Stimulated activated CD8-positive, alpha-beta memory T cell treated with anti-CD3 and anti-CD28 coated beads, Interleukin-15, amount 100 ng/mL, for 48 hours (primary cell): ENCODE measurements at regions not wholly inside any gene's neighbourhood (a gene's known extent, or its start where the extent isn't known, plus 50 kb on each side); places are given as distances from the start of the nearest gene placed in this dataset.
"Not testable (repeated sequence)": the region's sequence is repeated elsewhere in the genome, so short reads cannot be mapped to it uniquely, and the experiment has no call there.

Experiments used
- DNase-seq, 2 donors: peaks; one replicate each; pipeline ENCODE4 v3.0.0-alpha.2; 2020; ENCODE audit warnings: low read depth in 2 of 2

GRCh38 chr4:140249351-140249750, 95.4 kb upstream of the MAML3 start:
- no peak for DNase-seq

DNA sequence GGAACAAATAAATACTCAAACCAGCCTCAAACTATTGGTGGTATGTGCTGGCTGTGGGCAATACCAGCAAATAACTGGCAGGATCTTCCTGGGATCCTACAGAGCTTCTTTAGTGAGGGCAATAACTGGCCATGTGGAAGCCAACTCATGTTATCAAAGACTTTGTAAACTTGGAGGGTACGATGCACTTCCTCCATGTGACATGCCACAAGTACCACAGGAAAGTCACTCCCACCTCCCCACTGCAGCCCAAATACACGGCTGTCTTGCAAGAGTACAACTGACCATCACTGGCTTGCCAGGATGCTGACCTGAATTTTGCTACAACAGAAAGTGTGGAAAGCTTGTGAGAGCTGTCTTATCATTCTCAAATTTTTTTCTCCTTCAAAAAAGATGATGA, 93.3 kb upstream of the MAML3 start:
- DNase-seq = no peak

- no peak for DNase-seq
These were observed 92.2 kb upstream of the MAML3 start for GRCh38 chr4:140246216-140246615.

DNA sequence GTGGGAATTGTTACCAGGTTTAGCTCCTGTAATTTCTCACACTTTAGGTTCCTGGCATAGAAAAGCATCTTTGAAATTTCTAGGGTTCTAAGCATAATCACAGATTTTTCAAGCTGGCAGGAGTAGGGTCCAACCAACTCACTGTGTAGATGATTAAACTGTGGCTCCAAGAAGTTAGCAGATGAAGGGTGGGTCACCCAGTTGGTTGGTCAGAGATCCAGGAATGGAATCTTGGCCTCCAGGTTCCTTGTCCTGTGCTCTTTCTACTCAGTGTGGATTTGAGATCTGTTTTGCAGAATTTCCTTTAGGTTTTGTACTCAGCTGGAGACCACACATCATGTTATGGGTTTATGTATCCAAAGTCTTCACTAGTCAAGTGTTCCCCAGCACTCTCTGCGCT, 90.3 kb upstream of the MAML3 start:
- DNase-seq = no peak

GRCh38 chr4:140243278-140243753, 89.3 kb upstream of the MAML3 start:
- DNase-seq = no peak

GRCh38 chr4:140242357-140243277, 88.6 kb upstream of the MAML3 start:
- DNase-seq = no peak

DNA sequence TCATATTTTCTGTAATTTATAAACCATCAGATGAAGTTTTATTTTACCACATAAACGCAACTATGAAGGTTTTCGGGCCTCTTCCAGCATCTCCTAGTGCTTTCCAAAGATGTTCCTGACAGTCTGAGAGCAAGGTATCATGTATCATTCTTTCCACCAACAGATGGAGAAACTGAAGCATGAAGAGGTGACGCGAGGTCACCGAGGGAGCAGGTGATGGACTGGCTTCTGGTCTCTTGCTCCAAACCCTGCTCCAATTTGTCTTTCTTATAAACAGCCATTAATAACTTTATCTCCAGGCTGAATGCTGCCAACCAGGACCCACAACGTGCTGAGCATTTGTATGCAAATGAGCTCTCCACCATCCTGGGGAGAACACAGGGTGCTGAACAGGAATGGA, 86.3 kb upstream of the MAML3 start:
- DNase-seq = no peak

DNA sequence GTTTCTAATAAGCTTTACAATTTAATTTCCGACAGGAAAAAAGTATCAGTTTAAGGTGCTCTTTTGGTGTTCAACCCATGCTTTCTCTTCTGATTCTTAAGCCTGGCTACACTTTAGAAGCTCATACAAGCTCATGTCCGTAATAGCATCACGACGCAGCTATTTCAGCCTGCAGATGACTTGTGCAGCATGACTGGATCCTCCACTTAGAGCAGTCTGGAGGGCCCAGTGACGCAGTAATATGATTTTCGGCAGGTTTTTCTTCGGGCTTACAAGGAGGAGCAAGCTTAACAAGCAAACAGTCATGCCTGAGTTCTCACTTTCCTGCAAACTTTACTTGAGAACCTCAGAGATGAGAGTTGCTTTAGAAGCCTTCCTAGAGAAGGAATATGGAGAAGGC, 85.3 kb upstream of the MAML3 start:
- no peak for DNase-seq

DNA sequence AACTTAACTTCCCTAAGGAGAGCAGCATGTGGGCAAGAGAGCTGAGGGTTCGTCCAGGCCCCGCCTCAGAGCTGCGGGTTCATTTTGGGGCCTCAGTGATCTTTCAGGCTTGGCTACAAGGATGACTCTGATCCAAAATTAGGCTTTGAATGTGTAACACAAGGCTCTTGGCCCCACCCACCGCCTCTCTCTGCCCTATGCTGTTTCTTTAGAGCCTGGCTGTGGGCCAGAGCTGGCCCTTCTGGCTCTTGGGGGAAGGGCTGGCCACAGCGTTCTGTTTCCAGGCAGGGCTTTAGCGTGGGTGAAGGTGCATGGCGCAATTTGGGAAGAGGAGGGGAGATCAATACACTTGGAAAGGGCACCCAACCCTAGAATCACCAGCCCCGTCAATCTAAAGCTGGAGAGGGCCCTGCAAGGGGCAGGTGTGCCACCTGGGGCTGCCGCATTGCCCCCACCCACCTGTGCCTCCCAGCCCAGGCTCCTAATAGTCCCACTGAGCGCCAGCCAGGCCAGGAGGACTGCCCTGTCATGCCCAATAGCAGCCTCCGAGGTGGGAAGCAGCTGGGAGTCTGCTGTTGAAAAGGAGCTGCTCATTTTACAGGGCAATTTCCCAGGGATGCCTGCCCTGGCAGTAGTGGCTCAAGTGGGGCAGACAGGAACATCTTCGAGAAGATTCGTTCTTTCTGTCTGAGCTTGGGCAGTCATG, 84.5 kb upstream of the MAML3 start:
- DNase-seq = no peak

DNA sequence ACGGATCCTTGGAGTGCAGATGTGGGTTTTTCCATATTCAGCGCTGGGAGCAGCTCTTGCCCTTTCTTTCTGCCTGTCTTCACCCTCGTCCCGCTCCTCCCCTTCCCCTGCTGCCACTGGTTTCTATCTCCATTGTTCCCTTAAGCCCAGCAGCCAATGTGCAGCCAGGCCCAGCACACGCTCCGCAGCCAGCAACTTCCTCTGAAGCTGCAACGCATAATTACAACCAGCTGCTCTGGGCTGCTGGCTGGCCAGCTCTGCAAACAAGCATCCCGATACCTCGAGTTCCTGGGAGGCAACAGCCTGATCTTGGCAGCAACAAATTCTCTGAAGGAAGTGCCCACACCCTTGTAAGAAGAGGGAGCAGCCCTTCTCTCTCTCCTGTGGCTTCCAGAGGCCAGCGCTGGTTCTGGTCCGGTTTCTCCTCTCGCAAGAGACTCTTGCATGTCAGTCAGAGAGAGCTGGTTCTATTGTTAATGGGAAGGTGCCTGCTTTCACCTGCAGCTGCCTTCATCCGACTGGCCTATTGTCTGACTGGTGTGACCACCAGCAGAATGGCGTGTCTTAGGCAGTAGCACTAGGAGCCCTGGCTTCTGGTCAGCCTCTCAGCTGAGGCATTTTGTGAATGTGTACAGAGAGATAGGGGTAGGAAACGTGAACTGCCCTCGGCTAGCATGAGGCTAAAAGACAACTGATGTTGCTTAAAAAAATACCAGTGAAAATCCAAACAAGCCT, 83.8 kb upstream of the MAML3 start:
- no peak for DNase-seq

GRCh38 chr4:140236654-140237169, 82.7 kb upstream of the MAML3 start:
- DNase-seq = no peak

DNA sequence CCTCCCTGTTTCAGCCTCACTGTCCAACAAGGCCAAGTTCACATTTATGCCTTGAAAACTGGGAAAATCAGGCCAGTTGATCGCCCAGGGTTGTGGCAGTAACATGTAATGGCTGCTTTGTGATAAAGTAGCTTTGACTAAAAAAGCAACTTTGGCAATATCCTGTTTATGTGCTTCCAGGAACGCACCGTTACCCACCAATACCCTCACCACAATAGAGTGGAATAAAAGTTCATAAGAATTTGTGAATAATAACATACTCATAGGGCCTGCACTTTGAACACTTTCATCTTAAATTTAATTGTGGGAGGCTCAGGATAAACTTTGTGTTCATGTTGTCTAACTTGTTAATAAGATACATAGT, 80.7 kb upstream of the MAML3 start:
- DNase-seq = no peak

DNA sequence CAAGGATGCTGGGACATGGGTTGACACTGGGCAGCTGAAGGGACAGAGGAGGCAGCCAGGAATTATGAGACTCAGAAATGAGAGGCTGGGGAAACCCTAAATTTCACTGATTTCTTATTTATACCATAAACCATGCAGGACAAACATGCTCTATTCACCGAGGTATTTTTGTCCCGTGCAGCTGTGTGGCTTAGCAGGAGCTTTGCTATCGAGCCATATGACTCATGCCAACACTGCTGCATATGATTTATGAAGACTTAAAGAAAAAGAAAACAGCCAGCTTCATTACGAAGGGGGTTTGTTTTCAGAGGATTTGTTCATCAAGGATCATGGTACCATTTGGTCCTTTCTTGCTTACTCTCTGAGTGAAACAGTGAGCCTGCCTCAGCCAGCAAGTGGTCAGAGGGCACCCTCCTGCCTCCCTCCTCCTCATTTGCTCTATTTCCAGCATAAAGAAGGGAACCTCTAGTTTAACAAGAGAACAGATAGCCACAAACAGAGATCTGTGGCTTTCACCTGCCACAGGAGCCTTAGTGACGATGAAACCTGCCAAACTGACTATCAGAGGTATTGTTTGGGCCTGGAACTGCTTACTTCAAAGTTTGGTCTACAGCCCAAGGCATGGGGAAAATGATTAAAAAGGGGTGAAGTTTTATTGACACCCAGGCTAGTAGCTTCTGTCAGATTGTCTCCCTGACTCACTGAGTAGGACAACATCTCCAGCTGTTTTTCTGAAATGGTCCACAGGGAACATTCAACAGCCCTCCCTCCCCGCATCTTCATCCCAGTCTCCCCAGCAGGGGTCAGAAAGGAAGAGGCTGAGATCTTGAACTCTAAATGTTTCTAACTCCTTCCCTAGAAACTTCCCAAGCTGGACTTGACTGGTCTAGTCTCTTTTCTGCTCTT, 80.1 kb upstream of the MAML3 start:
- DNase-seq = no peak

DNA sequence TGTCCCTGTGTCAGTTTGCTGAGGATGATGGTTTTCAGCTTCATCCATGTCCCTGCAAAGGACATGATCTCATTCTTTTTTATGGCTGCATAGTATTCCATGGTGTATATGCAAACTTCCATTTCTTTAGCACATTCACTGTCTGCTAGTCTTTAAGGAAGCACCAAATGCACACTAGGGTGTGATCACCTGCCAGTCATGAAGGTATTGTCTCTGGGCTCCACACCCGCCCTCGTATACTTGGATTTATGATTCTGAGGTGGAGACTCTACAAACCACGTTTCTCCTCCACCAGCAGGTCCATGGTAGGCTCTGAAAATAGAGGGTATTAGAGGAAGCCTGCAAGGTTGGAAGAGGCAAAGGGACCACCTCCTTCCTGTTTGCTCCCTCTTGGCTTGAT, 75.9 kb upstream of the MAML3 start:
- no peak for DNase-seq

- DNase-seq = no peak
These were observed 73.3 kb upstream of the MAML3 start for GRCh38 chr4:140227286-140227685.

DNA sequence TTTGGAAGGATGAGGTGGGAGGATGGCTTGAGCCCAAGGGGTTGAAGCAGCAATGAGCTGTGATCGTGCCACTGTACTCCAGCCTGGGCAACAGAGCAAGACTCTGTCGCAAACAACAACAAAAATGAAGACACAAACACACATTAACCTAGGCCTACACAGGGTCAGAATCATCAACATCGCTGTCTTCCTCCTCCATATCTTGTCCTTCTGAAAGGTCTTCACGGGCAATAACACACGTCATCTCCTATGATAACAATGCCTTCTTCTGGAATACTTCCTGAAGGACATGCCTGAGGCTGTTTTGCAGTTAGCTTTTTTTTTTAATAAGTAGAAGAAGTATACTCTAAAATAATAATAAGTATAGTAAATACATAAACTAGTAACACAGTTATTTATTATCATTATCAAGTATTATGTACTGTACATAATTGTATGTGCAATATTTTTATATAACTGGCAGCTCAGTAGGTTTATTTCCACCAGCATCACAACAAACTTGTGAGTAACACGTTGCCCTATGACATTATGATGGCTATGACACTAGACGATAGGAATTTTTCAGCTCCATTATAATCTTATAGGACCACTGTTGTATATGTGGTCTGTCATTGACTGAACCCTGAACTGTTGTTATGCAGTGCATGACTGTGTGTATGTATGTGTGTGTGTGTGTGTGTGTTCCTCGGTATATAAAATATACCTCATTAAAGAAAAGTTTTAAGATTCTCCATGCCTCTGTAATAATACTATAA, 69.2 kb upstream of the MAML3 start:
- no peak for DNase-seq

- DNase-seq = no peak
These were observed 68.2 kb upstream of the MAML3 start for GRCh38 chr4:140222171-140222570.

GRCh38 chr4:140220058-140220457, 66.1 kb upstream of the MAML3 start:
- no peak for DNase-seq

- DNase-seq = no peak
These were observed 65.6 kb upstream of the MAML3 start for GRCh38 chr4:140219567-140219966.

DNA sequence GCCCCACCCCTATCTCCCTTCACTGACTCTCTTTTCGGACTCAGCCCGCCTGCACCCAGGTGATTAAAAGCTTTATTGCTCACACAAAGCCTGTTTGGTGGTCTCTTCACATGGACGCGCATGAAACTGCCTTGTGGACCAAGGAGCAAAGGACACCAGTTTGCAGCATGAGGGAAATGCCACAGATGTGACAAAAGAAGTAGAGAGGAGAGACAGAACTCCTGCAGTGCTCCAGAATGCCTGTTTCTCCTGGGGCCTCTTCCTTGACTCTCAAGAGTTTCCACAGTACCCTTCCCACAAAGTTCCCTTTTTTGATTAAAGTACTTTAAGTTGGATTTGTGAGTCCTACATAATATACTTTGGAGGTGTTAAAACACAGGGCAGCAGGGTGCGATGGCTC, 65.1 kb upstream of the MAML3 start:
- DNase-seq = not testable (repeated sequence)
